ENCODE measurements at regions not wholly inside any gene's neighbourhood (a gene's known extent, or its start where the extent isn't known, plus 50 kb on each side); places are given as distances from the start of the nearest gene placed in this dataset.

- no peak overlapping the region for H3K27ac ChIP-seq (ENCODE audit: insufficient read depth, low read depth, low read length)
- no peak overlapping the region for H3K4me2 ChIP-seq (ENCODE audit: insufficient read depth, low read length)
These were observed 61.3 kb downstream of the NDUFS5 start for GRCh38 chr1:39087435-39087834.

More at GRCh38 chr1:39087435-39087834, 61.3 kb downstream of the NDUFS5 start:
- CTCF ChIA-PET = no interaction called here
- no peaks in the 10 kb centered on the region for H3K36me3 ChIP-seq (ENCODE audit: control insufficient read depth in 2 of 2, extremely low read depth in 1 of 2, insufficient read depth in 2 of 2, low read length in 2 of 2)
- H3K4me3 ChIP-seq (replicated peaks in 1 of 3; ENCODE audit: insufficient read depth in 1 of 3, low read depth in 1 of 3, low read length in 3 of 3) = no peak overlapping the region
- no peak for TF ChIP-seq EZH2 (IDR thresholded peaks at IDR 0.05; ENCODE audit: borderline replicate concordance, low read depth, low read length, severe bottlenecking)
- no peak for TF ChIP-seq FOS (IDR thresholded peaks at IDR 0.05; ENCODE audit: borderline replicate concordance, insufficient read depth, low read length)
- no peak for TF ChIP-seq GATA2 (IDR thresholded peaks at IDR 0.05; ENCODE audit: insufficient read depth, insufficient read length, low read depth, low read length)
- no peak for TF ChIP-seq POLR2AphosphoS5 (IDR thresholded peaks at IDR 0.05; ENCODE audit: insufficient read depth, low read depth, low read length)
- no peak for TF ChIP-seq POLR2A (IDR thresholded peaks at IDR 0.05; ENCODE audit: low read depth, low read length)
- TF ChIP-seq MYC (IDR thresholded peaks at IDR 0.05; ENCODE audit: low read depth, low read length) = no peak
- no peak for TF ChIP-seq MAX (IDR thresholded peaks at IDR 0.05; ENCODE audit: insufficient read depth, insufficient read length)
- no peak for TF ChIP-seq CTCF (IDR thresholded peaks at IDR 0.05; ENCODE audit: extremely low read depth in 1 of 2, insufficient read depth in 1 of 2, low read depth in 1 of 2, low read length in 2 of 2)
- no peak for TF ChIP-seq JUN (IDR thresholded peaks at IDR 0.05; ENCODE audit: borderline replicate concordance, insufficient read depth, insufficient read length, low read depth)
- no TSS peak for BruUV-seq (replicated peaks)
- POLR2A ChIA-PET = no interaction called here
- no peak overlapping the region for H3K9ac ChIP-seq (replicated peaks; ENCODE audit: extremely low read depth, insufficient read depth, low read length)
- H3K9me3 ChIP-seq (replicated peaks; ENCODE audit: control insufficient read depth, insufficient read depth, low read length) = no peaks in the 10 kb centered on the region
- H3K4me1 ChIP-seq (ENCODE audit: control insufficient read depth, extremely low read depth, insufficient read depth, low read length) = no peaks in the 10 kb centered on the region
- dilution Hi-C loops (cut with MboI; ENCODE audit: extremely low pct_ligation_motif_present, low sequenced_read_pairs) = no loop called here
- no peaks in the 10 kb centered on the region for H3K9me1 ChIP-seq (replicated peaks; ENCODE audit: control insufficient read depth, extremely low read depth, insufficient read depth, low read length)
- no peak for DNase-seq (ENCODE audit: low read depth, low spot score)
- H2AFZ ChIP-seq (ENCODE audit: low read depth, low read length) = no peak overlapping the region
- H3K79me2 ChIP-seq (ENCODE audit: control insufficient read depth, insufficient read depth, low read length) = no peaks in the 10 kb centered on the region
- no peaks in the 10 kb centered on the region for H4K20me1 ChIP-seq (replicated peaks; ENCODE audit: control insufficient read depth, extremely low read depth, insufficient read depth, low read length)
- intact Hi-C loops (cut with micrococcal nuclease) = no loop called here
- no peak for FAIRE-seq
- H3K27me3 ChIP-seq (ENCODE audit: control insufficient read depth in 2 of 2, insufficient read depth in 2 of 2, low read length in 2 of 2) = peaks cover 8 to 10% of the 10 kb centered on the region in 2 experiments

Data from endothelial cell of umbilical vein (primary cell).